Coronary artery (tissue), 2 donors: ENCODE measurements at regions not wholly inside any gene's neighbourhood (a gene's known extent, or its start where the extent isn't known, plus 50 kb on each side); places are given as distances from the start of the nearest gene placed in this dataset.
"Not testable (repeated sequence)": the region's sequence is repeated elsewhere in the genome, so short reads cannot be mapped to it uniquely, and the experiment has no call there.

ENCODE experiments used
- DNase-seq: peaks from one replicate; pipeline ENCODE4 v3.0.0-alpha.2; 2017; ENCODE audit warnings: low spot score
- H3K27ac ChIP-seq, 2 donors: fragments of 200-600 bp; sonication (generic); one replicate each; pipeline ENCODE4 v1.5.1; 2016 to 2019
- H3K4me3 ChIP-seq: fragments of 200-600 bp; sonication (generic); 2 replicates; pipeline ENCODE4 v1.5.1; 2016; ENCODE audit warnings: mild to moderate bottlenecking, moderate library complexity
- TF ChIP-seq, protein P1 (sequence below): fragments of 200-600 bp; sonication (generic); IDR thresholded peaks from one replicate; pipeline ENCODE4 v1.5.1; 2019; ENCODE audit warnings: antibody characterized with exemption

- TF ChIP-seq, protein P1, sequence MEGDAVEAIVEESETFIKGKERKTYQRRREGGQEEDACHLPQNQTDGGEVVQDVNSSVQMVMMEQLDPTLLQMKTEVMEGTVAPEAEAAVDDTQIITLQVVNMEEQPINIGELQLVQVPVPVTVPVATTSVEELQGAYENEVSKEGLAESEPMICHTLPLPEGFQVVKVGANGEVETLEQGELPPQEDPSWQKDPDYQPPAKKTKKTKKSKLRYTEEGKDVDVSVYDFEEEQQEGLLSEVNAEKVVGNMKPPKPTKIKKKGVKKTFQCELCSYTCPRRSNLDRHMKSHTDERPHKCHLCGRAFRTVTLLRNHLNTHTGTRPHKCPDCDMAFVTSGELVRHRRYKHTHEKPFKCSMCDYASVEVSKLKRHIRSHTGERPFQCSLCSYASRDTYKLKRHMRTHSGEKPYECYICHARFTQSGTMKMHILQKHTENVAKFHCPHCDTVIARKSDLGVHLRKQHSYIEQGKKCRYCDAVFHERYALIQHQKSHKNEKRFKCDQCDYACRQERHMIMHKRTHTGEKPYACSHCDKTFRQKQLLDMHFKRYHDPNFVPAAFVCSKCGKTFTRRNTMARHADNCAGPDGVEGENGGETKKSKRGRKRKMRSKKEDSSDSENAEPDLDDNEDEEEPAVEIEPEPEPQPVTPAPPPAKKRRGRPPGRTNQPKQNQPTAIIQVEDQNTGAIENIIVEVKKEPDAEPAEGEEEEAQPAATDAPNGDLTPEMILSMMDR = no peak
These were observed 717.3 kb downstream of the MATN1 start for GRCh38 chr1:30005972-30006619.

DNA sequence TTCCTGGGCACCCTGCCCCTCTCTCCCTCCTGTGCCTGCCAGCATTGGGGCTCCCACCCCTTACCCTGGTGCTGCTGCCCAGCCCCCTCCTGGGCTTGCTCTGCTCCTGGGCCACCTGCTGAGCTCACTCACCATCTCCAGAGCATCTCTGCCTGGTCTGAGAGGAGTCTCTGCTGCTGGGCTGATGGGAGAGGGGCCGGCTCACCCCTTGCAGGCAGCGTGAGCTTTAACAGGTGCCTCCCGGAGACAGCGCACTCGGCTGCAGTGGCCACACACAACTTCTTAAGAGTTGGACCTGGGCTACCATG, 721.7 kb downstream of the MATN1 start:
- no peak overlapping the region for H3K27ac ChIP-seq
- DNase-seq = no peak

More at GRCh38 chr1:30005972-30006619, 717.3 kb downstream of the MATN1 start:
- Histone ChIP-seq H3K27ac (no peak overlapping the region), H3K4me3 (no peak overlapping the region)
- DNase-seq = no peak

GRCh38 chr1:30001011-30001731, 722.2 kb downstream of the MATN1 start:
- DNase-seq = no peak
- no peak overlapping the region for H3K4me3 ChIP-seq
- TF ChIP-seq, protein P1 = no peak
- no peak overlapping the region for H3K27ac ChIP-seq

More for the DNA sequence above, 721.7 kb downstream of the MATN1 start:
- no peak overlapping the region for H3K4me3 ChIP-seq
- TF ChIP-seq, protein P1 = no peak

DNA sequence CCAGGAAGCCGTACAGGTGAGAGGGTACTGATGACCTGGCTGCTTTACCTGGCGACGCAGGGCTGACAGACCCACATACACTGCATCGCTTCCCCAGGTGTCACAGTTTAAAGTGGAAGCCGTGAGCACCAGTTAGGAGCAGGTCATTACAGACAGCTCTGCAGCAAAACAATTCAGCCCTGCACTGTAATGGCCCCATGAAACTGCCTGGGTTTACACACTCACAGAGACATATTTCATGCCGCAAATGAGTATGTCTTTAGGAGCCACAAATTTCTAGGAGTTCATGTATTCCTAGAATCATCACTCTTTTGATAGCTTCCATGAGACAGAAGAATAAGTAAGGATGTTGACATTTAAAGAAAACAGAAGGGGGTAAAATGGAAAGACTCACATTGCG, 723.1 kb downstream of the MATN1 start:
- Histone ChIP-seq H3K27ac (no peak overlapping the region), H3K4me3 (no peak overlapping the region)
- TF ChIP-seq, protein P1 = no peak
- no peak for DNase-seq

GRCh38 chr1:29999595-29999994, 723.8 kb downstream of the MATN1 start:
- no peak overlapping the region for H3K4me3 ChIP-seq
- DNase-seq = no peak
- TF ChIP-seq, protein P1 = no peak

DNA sequence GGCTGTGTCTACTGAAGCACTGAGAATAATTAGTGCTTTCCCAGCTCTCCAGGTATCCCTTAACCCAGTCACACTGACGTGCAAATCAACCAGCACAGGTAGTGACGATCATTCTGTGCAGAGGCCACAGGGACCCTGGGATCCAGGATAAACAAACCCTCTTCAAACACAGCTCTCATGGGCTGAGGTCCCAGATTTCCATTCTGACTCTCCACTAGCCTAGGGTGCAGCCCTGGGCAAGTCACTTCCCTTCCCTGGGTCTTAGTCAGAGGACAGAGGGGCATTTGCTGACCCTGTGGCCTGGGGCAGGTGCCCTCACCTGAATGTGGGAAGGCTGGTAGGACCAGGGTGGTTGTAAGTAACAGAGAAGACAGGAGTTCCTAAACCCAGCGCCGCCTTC, 724.7 kb downstream of the MATN1 start:
- TF ChIP-seq, protein P1 = no peak
- no peak for DNase-seq
- H3K4me3 ChIP-seq = no peak overlapping the region
- no peak overlapping the region for H3K27ac ChIP-seq

More at GRCh38 chr1:29999595-29999994, 723.8 kb downstream of the MATN1 start:
- no peak overlapping the region for H3K27ac ChIP-seq

DNA sequence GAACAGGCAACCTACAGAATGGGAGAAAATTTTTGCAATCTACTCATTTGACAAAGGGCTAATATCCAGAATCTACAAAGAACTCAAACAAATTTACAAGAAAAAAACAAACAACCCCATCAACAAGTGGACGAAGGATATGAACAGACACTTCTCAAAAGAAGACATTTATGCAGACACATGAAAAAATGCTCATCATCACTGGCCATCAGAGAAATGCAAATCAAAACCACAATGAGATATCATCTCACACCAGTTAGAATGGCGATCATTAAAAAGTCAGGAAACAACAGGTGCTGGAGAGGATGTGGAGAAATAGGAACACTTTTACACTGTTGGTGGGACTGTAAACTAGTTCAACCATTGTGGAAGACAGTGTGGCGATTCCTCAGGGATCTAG, 725.6 kb downstream of the MATN1 start:
- not testable (repeated sequence) for DNase-seq, H3K27ac ChIP-seq, H3K4me3 ChIP-seq
